ENCODE measurements at regions not wholly inside any gene's neighbourhood (a gene's known extent, or its start where the extent isn't known, plus 50 kb on each side); places are given as distances from the start of the nearest gene placed in this dataset.
"Not testable (repeated sequence)": the region's sequence is repeated elsewhere in the genome, so short reads cannot be mapped to it uniquely, and the experiment has no call there.

GRCh38 chr14:105708251-105709134 is 182.1 kb downstream of the TMEM121 start:
- TF ChIP-seq POLR2AphosphoS5 (IDR thresholded peaks at IDR 0.05; ENCODE audit: low read depth, low read length) = peak; percentile 52; the same call in 1 of the 2 replicates
- 0 out of 2 replicates have a peak, but pooled peaks have one; percentile 3 for TF ChIP-seq POLR2A (IDR thresholded peaks at IDR 0.05; ENCODE audit: low read depth, low read length)
- TF ChIP-seq TAF1 (IDR thresholded peaks at IDR 0.05; ENCODE audit: borderline replicate concordance, low read depth, low read length) = not testable (repeated sequence)
